Thoracic aorta (tissue), 2 donors: ENCODE measurements at regions not wholly inside any gene's neighbourhood (a gene's known extent, or its start where the extent isn't known, plus 50 kb on each side); places are given as distances from the start of the nearest gene placed in this dataset.

Source experiments
- ATAC-seq: fragments of 150-250 bp; one replicate; pipeline ENCODE4 v1.8.0; 2017; ENCODE audit warnings: low read depth; ENCODE audit not compliant: insufficient number of reproducible peaks, low FRiP score
- DNase-seq: peaks from one replicate; pipeline ENCODE4 v3.0.0-alpha.2; 2020; ENCODE audit warnings: low spot score
- H3K27ac ChIP-seq, 2 donors: fragments of 200-600 bp; sonication (generic); 1 replicate in 1 of 2; 2 replicates in 1 of 2; pipeline ENCODE4 v1.5.1; 2016; ENCODE audit warnings: mild to moderate bottlenecking in 2 of 2, moderate library complexity in 2 of 2
- H3K27me3 ChIP-seq: fragments of 200-600 bp; sonication (generic); replicated peaks from 2 replicates; pipeline ENCODE4 v1.6.0; 2016; ENCODE audit warnings: mild to moderate bottlenecking; ENCODE audit not compliant: insufficient read depth
- H3K36me3 ChIP-seq: fragments of 200-600 bp; sonication (generic); one replicate; pipeline ENCODE4 v1.5.1; 2016
- H3K4me1 ChIP-seq, 2 donors: fragments of 200-600 bp; sonication (generic); 1 replicate in 1 of 2; 2 replicates in 1 of 2; pipeline versions ENCODE4 v1.5.1 to v1.6.0; 2016; ENCODE audit warnings: low read depth in 2 of 2, mild to moderate bottlenecking in 1 of 2; ENCODE audit not compliant: control insufficient read depth in 1 of 2
- H3K4me3 ChIP-seq: fragments of 200-600 bp; sonication (generic); 2 replicates; pipeline ENCODE4 v1.5.1; 2016; ENCODE audit warnings: mild to moderate bottlenecking
- H3K9me3 ChIP-seq: fragments of 200-600 bp; sonication (generic); 2 replicates; pipeline ENCODE4 v1.5.1; 2016
- TF ChIP-seq, protein P1 (sequence below): fragments of 200-600 bp; sonication (generic); IDR thresholded peaks from one replicate; pipeline ENCODE4 v1.5.1; 2019; ENCODE audit warnings: antibody characterized with exemption

DNA sequence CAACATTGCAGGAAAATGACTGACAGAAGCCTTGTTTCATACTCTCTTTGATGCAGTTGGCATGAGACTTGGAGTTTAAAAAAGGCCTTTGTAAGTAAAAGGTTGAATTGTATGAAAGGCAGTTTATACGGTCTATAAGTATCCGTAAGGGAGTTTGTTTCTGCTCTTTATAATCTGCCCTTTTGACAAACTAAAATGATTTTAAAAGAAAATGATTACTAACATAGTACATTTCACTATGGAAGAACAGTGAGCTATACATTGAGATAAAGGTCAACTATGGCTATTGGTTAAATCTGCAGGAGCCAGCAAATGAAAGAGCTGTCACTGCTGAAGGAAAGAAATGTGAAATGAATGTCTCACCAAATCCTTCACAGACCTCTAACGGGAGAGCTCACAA lies 296.1 kb upstream of the SLITRK6 start:
- DNase-seq (no peak), ATAC-seq (no peak)
- Histone ChIP-seq H3K9me3 (no peaks in the 10 kb centered on the region), H3K36me3 (no peaks in the 10 kb centered on the region), H3K4me1 (no peaks in the 10 kb centered on the region), H3K4me3 (no peak overlapping the region), H3K27me3 (no peaks in the 10 kb centered on the region), H3K27ac (no peak overlapping the region)
- TF ChIP-seq, protein P1, sequence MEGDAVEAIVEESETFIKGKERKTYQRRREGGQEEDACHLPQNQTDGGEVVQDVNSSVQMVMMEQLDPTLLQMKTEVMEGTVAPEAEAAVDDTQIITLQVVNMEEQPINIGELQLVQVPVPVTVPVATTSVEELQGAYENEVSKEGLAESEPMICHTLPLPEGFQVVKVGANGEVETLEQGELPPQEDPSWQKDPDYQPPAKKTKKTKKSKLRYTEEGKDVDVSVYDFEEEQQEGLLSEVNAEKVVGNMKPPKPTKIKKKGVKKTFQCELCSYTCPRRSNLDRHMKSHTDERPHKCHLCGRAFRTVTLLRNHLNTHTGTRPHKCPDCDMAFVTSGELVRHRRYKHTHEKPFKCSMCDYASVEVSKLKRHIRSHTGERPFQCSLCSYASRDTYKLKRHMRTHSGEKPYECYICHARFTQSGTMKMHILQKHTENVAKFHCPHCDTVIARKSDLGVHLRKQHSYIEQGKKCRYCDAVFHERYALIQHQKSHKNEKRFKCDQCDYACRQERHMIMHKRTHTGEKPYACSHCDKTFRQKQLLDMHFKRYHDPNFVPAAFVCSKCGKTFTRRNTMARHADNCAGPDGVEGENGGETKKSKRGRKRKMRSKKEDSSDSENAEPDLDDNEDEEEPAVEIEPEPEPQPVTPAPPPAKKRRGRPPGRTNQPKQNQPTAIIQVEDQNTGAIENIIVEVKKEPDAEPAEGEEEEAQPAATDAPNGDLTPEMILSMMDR: no peak

DNA sequence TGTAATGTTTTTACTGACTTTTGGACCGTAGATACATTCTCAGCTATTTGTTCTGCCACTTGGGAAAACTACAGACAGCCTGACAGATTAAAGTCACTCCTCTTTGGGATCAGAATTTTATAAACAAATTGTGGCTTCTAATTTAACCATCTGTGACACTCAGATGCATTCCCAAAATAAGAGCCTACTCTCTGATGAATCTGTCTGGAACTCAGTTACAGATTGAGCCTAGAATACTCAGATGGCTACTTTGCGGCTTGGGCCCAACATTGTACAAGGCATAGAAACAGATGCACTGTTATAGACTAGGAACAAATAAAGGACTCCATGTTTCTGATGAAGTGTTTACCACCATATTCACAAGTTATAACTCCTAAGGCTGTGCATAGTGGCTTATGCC lies 291.0 kb upstream of the SLITRK6 start:
- H3K4me1 ChIP-seq: no peaks in the 10 kb centered on the region
- no peaks in the 10 kb centered on the region for H3K9me3 ChIP-seq
- TF ChIP-seq, protein P1: no peak
- H3K27ac ChIP-seq: no peak overlapping the region
- no peak for ATAC-seq
- no peaks in the 10 kb centered on the region for H3K36me3 ChIP-seq
- H3K27me3 ChIP-seq: no peaks in the 10 kb centered on the region
- no peak overlapping the region for H3K4me3 ChIP-seq
- DNase-seq: no peak

DNA sequence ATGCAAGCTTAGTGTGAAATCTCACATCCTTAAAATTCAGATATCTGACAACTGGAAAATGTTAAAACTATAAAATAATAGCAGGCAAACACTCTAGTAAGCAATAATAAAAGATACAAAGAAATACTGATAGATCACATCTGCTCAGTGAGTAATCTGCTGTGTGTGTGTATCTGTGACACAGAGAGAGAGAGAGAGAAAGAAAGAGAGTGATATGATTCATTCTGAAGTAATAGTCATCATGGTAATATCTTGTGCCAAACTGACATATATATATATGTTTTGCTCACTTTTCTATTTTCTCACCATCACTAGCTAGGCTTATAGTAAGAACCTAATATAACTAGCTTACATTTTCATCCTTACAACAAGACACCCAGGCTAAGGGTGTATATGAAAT lies 288.0 kb upstream of the SLITRK6 start:
- Histone ChIP-seq H3K4me1 (no peaks in the 10 kb centered on the region), H3K36me3 (no peaks in the 10 kb centered on the region), H3K27ac (no peak overlapping the region), H3K4me3 (no peak overlapping the region), H3K27me3 (no peaks in the 10 kb centered on the region), H3K9me3 (no peaks in the 10 kb centered on the region)
- TF ChIP-seq, protein P1: no peak
- ATAC-seq (no peak), DNase-seq (no peak)

DNA sequence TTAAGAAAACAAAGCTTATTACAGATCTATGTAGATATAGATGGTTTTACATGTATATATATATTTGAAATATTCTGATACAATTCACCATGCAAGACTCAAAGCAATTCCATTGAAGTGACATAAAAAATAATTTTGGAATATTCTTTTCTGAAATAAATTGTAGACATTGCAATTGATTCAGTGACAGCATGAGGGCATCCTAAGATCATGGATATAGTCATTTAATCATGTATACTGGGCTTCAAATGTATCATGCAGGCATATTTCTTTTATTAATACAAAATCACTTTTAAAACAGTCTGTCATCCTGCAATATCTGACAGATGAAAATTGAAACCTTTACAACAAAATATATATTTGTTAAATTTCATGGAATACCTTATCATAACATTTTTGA lies 286.7 kb upstream of the SLITRK6 start:
- H3K27me3 ChIP-seq: no peaks in the 10 kb centered on the region
- no peaks in the 10 kb centered on the region for H3K4me1 ChIP-seq
- TF ChIP-seq, protein P1: no peak
- H3K36me3 ChIP-seq: no peaks in the 10 kb centered on the region
- DNase-seq: no peak
- no peak overlapping the region for H3K27ac ChIP-seq
- H3K4me3 ChIP-seq: no peak overlapping the region
- no peaks in the 10 kb centered on the region for H3K9me3 ChIP-seq
- ATAC-seq: no peak

DNA sequence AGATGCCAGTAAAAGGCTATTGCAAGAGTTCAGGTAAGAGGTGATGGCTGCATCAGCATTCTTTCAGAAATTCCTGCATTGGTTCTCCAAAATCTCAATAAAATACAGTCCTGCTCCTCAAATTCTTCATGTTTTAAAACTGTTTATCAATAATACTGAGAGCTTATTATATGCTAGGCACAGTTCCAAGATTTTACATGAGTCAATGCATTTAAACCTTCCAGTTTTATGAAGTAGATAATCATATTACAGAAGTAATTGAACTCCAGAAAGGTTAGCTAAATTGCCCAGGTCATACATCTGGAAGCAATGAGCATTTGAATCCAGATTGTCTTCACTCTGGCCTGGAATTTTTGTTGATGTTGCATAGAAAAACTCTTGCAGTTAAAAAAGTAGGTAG lies 282.9 kb upstream of the SLITRK6 start:
- H3K27ac ChIP-seq: no peak overlapping the region
- DNase-seq (no peak), ATAC-seq (no peak)
- H3K27me3 ChIP-seq: no peaks in the 10 kb centered on the region
- no peak overlapping the region for H3K4me3 ChIP-seq
- H3K9me3 ChIP-seq: no peaks in the 10 kb centered on the region
- TF ChIP-seq, protein P1: no peak
- H3K4me1 ChIP-seq: no peaks in the 10 kb centered on the region
- H3K36me3 ChIP-seq: no peaks in the 10 kb centered on the region
